HCT116 (cell line): ENCODE measurements at regions not wholly inside any gene's neighbourhood (a gene's known extent, or its start where the extent isn't known, plus 50 kb on each side); places are given as distances from the start of the nearest gene placed in this dataset.

Experiments used
- ATAC-seq: fragments of 200-7000 bp; cut with Tn5 transposase; 2 replicates; pipeline ENCODE4 v1.9.1; 2020; ENCODE audit warnings: mild to moderate bottlenecking, moderate library complexity
- BruUV-seq: library from RNA; stranded (reverse); fragments of 400-500 nt; replicated peaks from 2 replicates; lab custom pipeline; 2021; lab: Mats Ljungman, UMichigan
- CTCF ChIA-PET: fragments of 300-600 bp; sonication (Branson Sonifier 250); formaldehyde crosslinking; loops from one replicate; lab custom pipeline; 2021; ENCODE audit warnings: antibody characterized with exemption; lab: Charles Lee
- POLR2A ChIA-PET: fragments of 300-600, 350-600 bp; sonication (Branson Sonifier 250); formaldehyde crosslinking; loops from one replicate; lab custom pipeline; 2021; ENCODE audit warnings: antibody characterized with exemption; lab: Charles Lee
- RAD21 ChIA-PET, 2 experiments: fragments of 300-600 bp; sonication (Branson Sonifier 250); formaldehyde crosslinking; loops; one replicate each; lab custom pipeline; 2023; ENCODE audit warnings: low total read pairs in 2 of 2; ENCODE audit not compliant: uncharacterized antibody in 2 of 2, unreplicated experiment in 2 of 2, low non-redundant PET in 1 of 2; lab: Charles Lee
- DNase-seq: peaks from one replicate; pipeline ENCODE4 v3.0.0-alpha.2; 2010; ENCODE audit warnings: low read depth, low spot score
- H2AFZ ChIP-seq: fragments of 200-600 bp; shearing (Covaris generic), sonication (generic); 2 replicates; pipeline ENCODE4 v1.6.1; 2017; ENCODE audit warnings: low read depth, mixed run types, mixed read lengths, antibody characterized with exemption, low read length; ENCODE audit not compliant: poor library complexity, severe bottlenecking
- H3K27ac ChIP-seq: 2 replicates; pipeline ENCODE4 v1.5.1; 2012; ENCODE audit warnings: low read depth, low read length
- H3K27me3 ChIP-seq: fragments of 200-600 bp; sonication (generic); 2 replicates; pipeline ENCODE4 v1.6.1; 2016; ENCODE audit warnings: mixed run types, low read length, mixed read lengths; ENCODE audit not compliant: insufficient read depth
- H3K36me3 ChIP-seq, 2 experiments: fragments of 200-500 bp in 1 of 2; fragments of 200-600 bp in 1 of 2; sonication (Bioruptor generic) in 1 of 2; sonication (generic) in 1 of 2; 2 replicates each; pipeline versions ENCODE4 v1.5.1 to v1.6.1; 2014 to 2016; ENCODE audit warnings: low read length in 2 of 2, inconsistent platforms in 1 of 2, mixed read lengths in 1 of 2, mixed run types in 1 of 2; ENCODE audit not compliant: insufficient read depth in 2 of 2, control insufficient read depth in 1 of 2
- H3K4me1 ChIP-seq, 2 experiments: fragments of 200-600 bp in 1 of 2; sonication (generic) in 1 of 2; 2 replicates each; pipeline versions ENCODE4 v1.5.1 to v1.6.1; 2012 to 2017; ENCODE audit warnings: low read length in 2 of 2, inconsistent platforms in 1 of 2, mild to moderate bottlenecking in 1 of 2, mixed read lengths in 1 of 2, mixed run types in 1 of 2, moderate library complexity in 1 of 2; ENCODE audit not compliant: insufficient read depth in 2 of 2, control insufficient read depth in 1 of 2
- H3K4me2 ChIP-seq: fragments of 200-600 bp; sonication (generic); 2 replicates; pipeline ENCODE4 v1.6.1; 2017; ENCODE audit warnings: mixed run types, low read length, mixed read lengths
- H3K4me3 ChIP-seq, 2 experiments: fragments of 200-600 bp in 1 of 2; sonication (generic) in 1 of 2; replicated peaks in 1 of 2; 2 replicates each; pipeline ENCODE4 v1.5.1; 2011 to 2016; ENCODE audit warnings: low read length in 2 of 2, control low read depth in 1 of 2, low read depth in 1 of 2, mild to moderate bottlenecking in 1 of 2, mixed read lengths in 1 of 2, mixed run types in 1 of 2
- H3K79me2 ChIP-seq: fragments of 200-600 bp; sonication (generic); 2 replicates; pipeline ENCODE4 v1.6.1; 2017; ENCODE audit warnings: mild to moderate bottlenecking, mixed run types, low read length, moderate library complexity, mixed read lengths; ENCODE audit not compliant: insufficient read depth
- H3K9ac ChIP-seq: fragments of 200-600 bp; sonication (generic); 2 replicates; pipeline ENCODE4 v1.6.1; 2016; ENCODE audit warnings: low read length, mixed read lengths
- H3K9me2 ChIP-seq: fragments of 200-600 bp; sonication (generic), shearing (Covaris generic); 2 replicates; pipeline ENCODE4 v1.6.1; 2017; ENCODE audit warnings: mixed run types, mild to moderate bottlenecking, moderate library complexity; ENCODE audit not compliant: insufficient read depth
- H3K9me3 ChIP-seq, 2 experiments: fragments of 200-500 bp in 1 of 2; fragments of 200-600 bp in 1 of 2; sonication (Bioruptor generic) in 1 of 2; sonication (generic) in 1 of 2; 2 replicates each; pipeline ENCODE4 v1.6.1; 2014 to 2017; ENCODE audit warnings: low read length in 2 of 2, mixed read lengths in 2 of 2, inconsistent platforms in 1 of 2, low read depth in 1 of 2, mild to moderate bottlenecking in 1 of 2, mixed run types in 1 of 2, moderate library complexity in 1 of 2; ENCODE audit not compliant: control insufficient read depth in 1 of 2, insufficient read depth in 1 of 2
- H4K20me1 ChIP-seq: fragments of 200-600 bp; sonication (generic), shearing (Covaris generic); 2 replicates; pipeline ENCODE4 v1.6.1; 2017; ENCODE audit warnings: mixed run types, mild to moderate bottlenecking, moderate library complexity; ENCODE audit not compliant: insufficient read depth
- EGR1 ChIP-seq: IDR thresholded peaks from 2 replicates; pipeline ENCODE4 v1.6.1; 2012; ENCODE audit warnings: low read depth
- EZH2 ChIP-seq: fragments of 200-600 bp; sonication (generic); IDR thresholded peaks from 2 replicates; pipeline ENCODE4 v1.6.1; 2017; ENCODE audit warnings: antibody characterized with exemption, mixed run types
- EZH2phosphoT487 ChIP-seq: fragments of 200-600 bp; IDR thresholded peaks from 2 replicates; pipeline ENCODE4 v1.6.1; 2018; ENCODE audit warnings: antibody characterized with exemption, borderline replicate concordance
- JUND ChIP-seq: IDR thresholded peaks from 2 replicates; pipeline ENCODE4 v1.6.1; 2012
- POLR2A ChIP-seq: IDR thresholded peaks from 2 replicates; pipeline ENCODE4 v1.7.0; 2011; ENCODE audit warnings: borderline replicate concordance; ENCODE audit not compliant: insufficient read depth, insufficient read length; ENCODE audit errors: extremely low read depth
- POLR2AphosphoS5 ChIP-seq: IDR thresholded peaks from 2 replicates; pipeline ENCODE4 v1.6.1; 2011; ENCODE audit warnings: mild to moderate bottlenecking, low read depth, low read length, moderate library complexity
- REST ChIP-seq: IDR thresholded peaks from 2 replicates; pipeline ENCODE4 v1.6.1; 2012; ENCODE audit warnings: low read depth
- SIN3A ChIP-seq: IDR thresholded peaks from 2 replicates; pipeline ENCODE4 v1.6.1; 2012; ENCODE audit warnings: low read depth
- SP1 ChIP-seq: IDR thresholded peaks from 2 replicates; pipeline ENCODE4 v1.6.1; 2012; ENCODE audit warnings: low read depth
- ZBTB33 ChIP-seq: IDR thresholded peaks from 2 replicates; pipeline ENCODE4 v1.6.1; 2011; ENCODE audit warnings: mild to moderate bottlenecking, low read length, moderate library complexity; ENCODE audit not compliant: insufficient replicate concordance; ENCODE audit errors: extremely low read depth
- intact Hi-C: fragments of 100-400 bp; cut with micrococcal nuclease; formaldehyde crosslinking; loops from 2 replicates; pipeline ENCODE4 v1.10.0; 2022
- TF ChIP-seq, protein P1 (sequence below), 3 experiments: fragments of 200-600 bp in 1 of 3; sonication (generic) in 1 of 3; IDR thresholded peaks in 2 of 3; conservative IDR thresholded peaks in 1 of 3; 2 replicates each; pipeline ENCODE4 v1.5.1; 2012 to 2017; ENCODE audit warnings: low read depth in 2 of 3, low read length in 2 of 3, antibody characterized with exemption in 1 of 3, borderline replicate concordance in 1 of 3, control low read depth in 1 of 3, mild to moderate bottlenecking in 1 of 3, mixed read lengths in 1 of 3, mixed run types in 1 of 3, moderate library complexity in 1 of 3; ENCODE audit not compliant: insufficient read depth in 1 of 3
- TF ChIP-seq, protein P2 (sequence below): IDR thresholded peaks from 2 replicates; pipeline ENCODE4 v1.6.1; 2012

DNA sequence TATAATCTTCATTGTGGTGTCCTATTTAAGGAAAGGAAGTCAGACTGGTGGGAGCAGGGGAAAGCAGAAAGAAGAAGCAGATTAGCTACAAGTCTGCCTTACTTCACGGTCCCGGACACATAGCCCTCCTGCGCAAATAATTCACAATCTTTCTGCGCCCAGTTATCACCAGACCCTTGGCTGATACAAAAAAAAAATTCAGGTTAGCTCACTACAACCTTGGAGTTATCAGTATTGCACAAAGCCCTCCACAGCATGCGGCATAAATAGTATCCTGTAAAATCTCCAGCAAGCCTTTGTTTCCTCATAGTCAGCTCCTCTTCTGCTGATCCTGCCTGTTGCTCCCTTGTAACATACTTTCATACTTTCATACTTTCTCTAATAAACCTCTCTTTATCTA is 148.6 kb upstream of the FUT9 start (continued):
- TF ChIP-seq, protein P1, sequence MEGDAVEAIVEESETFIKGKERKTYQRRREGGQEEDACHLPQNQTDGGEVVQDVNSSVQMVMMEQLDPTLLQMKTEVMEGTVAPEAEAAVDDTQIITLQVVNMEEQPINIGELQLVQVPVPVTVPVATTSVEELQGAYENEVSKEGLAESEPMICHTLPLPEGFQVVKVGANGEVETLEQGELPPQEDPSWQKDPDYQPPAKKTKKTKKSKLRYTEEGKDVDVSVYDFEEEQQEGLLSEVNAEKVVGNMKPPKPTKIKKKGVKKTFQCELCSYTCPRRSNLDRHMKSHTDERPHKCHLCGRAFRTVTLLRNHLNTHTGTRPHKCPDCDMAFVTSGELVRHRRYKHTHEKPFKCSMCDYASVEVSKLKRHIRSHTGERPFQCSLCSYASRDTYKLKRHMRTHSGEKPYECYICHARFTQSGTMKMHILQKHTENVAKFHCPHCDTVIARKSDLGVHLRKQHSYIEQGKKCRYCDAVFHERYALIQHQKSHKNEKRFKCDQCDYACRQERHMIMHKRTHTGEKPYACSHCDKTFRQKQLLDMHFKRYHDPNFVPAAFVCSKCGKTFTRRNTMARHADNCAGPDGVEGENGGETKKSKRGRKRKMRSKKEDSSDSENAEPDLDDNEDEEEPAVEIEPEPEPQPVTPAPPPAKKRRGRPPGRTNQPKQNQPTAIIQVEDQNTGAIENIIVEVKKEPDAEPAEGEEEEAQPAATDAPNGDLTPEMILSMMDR (IDR thresholded peaks at IDR 0.05 in 2 of 3, conservative IDR thresholded peaks at IDR 0.05 in 1 of 3; ENCODE audit: borderline replicate concordance in 1 of 3, insufficient read depth in 1 of 3, low read depth in 2 of 3, low read length in 2 of 3): no peak
- TF ChIP-seq JUND (no peak), SIN3A (no peak), SP1 (no peak), REST (no peak), EGR1 (no peak)

DNA sequence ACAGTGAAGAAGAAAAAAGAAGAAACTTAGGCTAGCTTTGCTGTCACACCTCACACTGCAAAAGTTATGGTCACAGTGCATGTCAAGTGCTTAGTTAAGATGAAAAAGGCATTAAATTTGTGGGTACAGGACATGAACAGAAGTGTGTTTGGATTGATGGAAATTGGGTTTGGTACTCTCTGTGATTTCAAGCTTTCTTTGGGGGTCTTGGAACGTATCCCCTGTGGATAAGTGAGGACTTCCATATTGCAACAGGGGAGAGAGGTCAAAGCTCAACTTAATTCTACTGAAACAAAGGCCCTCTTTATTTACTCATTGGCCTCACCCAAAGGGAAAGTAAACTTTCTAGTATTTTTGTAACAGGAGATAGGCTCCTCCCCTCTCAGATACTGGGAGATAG is 138.3 kb upstream of the FUT9 start:
- Histone ChIP-seq H3K36me3 (no peaks in the 10 kb centered on the region), H3K9ac (no peak overlapping the region), H3K27me3 (no peaks in the 10 kb centered on the region), H3K9me2 (no peaks in the 10 kb centered on the region)
- BruUV-seq: no TSS peak
- TF ChIP-seq POLR2AphosphoS5 (no peak), POLR2A (no peak), SP1 (no peak), ZBTB33 (no peak), EZH2 (no peak), REST (no peak), JUND (no peak), EGR1 (no peak), EZH2phosphoT487 (no peak)
- TF ChIP-seq, protein P2, sequence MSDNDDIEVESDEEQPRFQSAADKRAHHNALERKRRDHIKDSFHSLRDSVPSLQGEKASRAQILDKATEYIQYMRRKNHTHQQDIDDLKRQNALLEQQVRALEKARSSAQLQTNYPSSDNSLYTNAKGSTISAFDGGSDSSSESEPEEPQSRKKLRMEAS: no peak
- TF ChIP-seq, all 23 proteins: peak for 0
- H3K9me3 ChIP-seq: no peaks in the 10 kb centered on the region
- no peaks in the 10 kb centered on the region for H3K4me1 ChIP-seq
- RAD21 ChIA-PET: no interaction called here
- POLR2A ChIA-PET: no interaction called here
- H3K27ac ChIP-seq: no peak overlapping the region
- H3K4me3 ChIP-seq: no peak overlapping the region
- no peaks in the 10 kb centered on the region for H4K20me1 ChIP-seq
- no peak overlapping the region for H2AFZ ChIP-seq
- intact Hi-C loops: no loop called here
- CTCF ChIA-PET: no interaction called here
- DNase-seq: no peak
- no peak for ATAC-seq
- no peak overlapping the region for H3K4me2 ChIP-seq
- H3K79me2 ChIP-seq: no peaks in the 10 kb centered on the region
